Gastroesophageal sphincter (tissue), 3 donors: ENCODE measurements at regions not wholly inside any gene's neighbourhood (a gene's known extent, or its start where the extent isn't known, plus 50 kb on each side); places are given as distances from the start of the nearest gene placed in this dataset.

Experiments
- CTCF ChIP-seq, 4 experiments: fragments of 200-600 bp in 2 of 4; fragments of 450-650 bp in 2 of 4; sonication (generic) in 1 of 4; IDR thresholded peaks; one replicate each; pipeline ENCODE4 v1.5.1; 2017 to 2019; ENCODE audit warnings: antibody characterized with exemption in 4 of 4, mild to moderate bottlenecking in 2 of 4, moderate library complexity in 2 of 4
- EP300 ChIP-seq: sonication (generic); formaldehyde crosslinking; IDR thresholded peaks from one replicate; pipeline ENCODE4 v1.6.1; 2017; ENCODE audit warnings: antibody characterized with exemption, mild to moderate bottlenecking

GRCh38 chrX:43016021-43016420, 238.1 kb upstream of the PPP1R2C start:
- TF ChIP-seq CTCF (IDR thresholded peaks at IDR 0.05) (no peak), EP300 (no peak)
